Cardiac septum (tissue), 1 donor: ENCODE measurements at regions not wholly inside any gene's neighbourhood (a gene's known extent, or its start where the extent isn't known, plus 50 kb on each side); places are given as distances from the start of the nearest gene placed in this dataset.

Experiments used
- DNase-seq: peaks from one replicate; pipeline ENCODE4 v3.0.0-alpha.2; 2020; ENCODE audit warnings: low spot score
- intact Hi-C: fragments of 100-400 bp; cut with DNase I; formaldehyde crosslinking; loops from one replicate; pipeline ENCODE4 v1.14.0; 2022
- donor health status: DM: no; HTN: no; CAD: no.

- no peak for DNase-seq
- intact Hi-C loops, result no loop called here
Measured at GRCh38 chr13:91146601-91147000, 200.9 kb upstream of the MIR17HG start.

GRCh38 chr13:91148098-91148497 lies 199.4 kb upstream of the MIR17HG start:
- intact Hi-C loops, result no loop called here
- no peak for DNase-seq

- intact Hi-C loops, result no loop called here
- DNase-seq, result no peak
Measured at GRCh38 chr13:91151921-91152320, 195.6 kb upstream of the MIR17HG start.

DNA sequence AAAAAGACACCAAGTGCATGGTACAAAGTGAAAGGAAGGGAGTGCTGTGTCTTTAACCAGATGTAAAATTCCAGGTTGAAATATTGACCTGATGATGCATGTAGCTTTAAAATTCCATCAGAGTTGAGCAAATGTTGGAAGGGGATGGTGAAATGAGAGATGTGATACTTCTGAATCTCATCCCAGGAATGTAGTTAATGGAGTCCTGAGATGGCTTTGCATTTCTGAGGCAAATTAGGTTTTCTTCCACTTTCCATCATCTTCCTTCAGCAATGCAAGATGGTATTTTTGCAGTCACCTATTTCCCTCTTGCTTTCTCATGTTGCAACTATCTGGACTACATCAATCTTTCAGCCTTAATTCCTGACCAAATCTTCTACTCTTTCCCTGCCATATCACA lies 194.1 kb upstream of the MIR17HG start:
- no peak for DNase-seq
- intact Hi-C loops, result no loop called here

DNA sequence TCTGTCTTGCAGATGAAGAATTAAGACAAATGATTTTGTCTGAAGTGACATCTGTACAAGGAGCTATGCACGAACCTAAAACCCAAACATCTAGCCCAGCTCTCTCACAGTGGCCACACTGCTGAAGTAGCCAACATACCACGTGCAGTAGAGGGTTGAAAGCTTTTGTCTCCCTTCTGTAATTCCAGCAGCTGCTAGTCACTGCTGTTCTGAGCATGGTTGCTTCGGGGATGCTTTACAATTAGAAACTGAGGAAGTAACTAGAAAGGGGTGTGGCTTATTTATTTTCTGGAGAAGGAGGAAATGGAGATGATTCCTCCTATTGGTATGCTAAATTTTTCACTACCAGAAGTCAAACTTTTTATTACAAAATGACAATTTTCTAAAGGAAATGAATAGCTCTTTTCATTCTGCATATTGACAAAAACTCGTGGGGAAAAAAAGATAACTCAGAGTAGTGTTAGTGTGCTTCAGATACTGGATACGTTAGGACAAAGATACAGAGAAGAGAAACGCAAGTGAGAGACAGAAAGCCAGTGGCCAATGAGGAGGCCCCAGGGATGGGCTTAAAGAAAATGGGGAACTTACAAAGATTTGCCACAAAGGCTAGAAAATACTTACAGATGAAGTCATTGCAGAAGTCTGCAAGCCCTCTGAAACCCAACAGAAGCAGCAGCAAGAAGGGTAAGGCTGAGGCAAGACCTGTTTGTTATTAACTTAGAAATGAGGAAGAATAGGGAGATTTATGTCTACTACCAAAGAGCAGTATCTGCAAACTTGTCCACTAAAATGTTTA lies 192.7 kb upstream of the MIR17HG start:
- no peak for DNase-seq
- intact Hi-C loops, result no loop called here

DNA sequence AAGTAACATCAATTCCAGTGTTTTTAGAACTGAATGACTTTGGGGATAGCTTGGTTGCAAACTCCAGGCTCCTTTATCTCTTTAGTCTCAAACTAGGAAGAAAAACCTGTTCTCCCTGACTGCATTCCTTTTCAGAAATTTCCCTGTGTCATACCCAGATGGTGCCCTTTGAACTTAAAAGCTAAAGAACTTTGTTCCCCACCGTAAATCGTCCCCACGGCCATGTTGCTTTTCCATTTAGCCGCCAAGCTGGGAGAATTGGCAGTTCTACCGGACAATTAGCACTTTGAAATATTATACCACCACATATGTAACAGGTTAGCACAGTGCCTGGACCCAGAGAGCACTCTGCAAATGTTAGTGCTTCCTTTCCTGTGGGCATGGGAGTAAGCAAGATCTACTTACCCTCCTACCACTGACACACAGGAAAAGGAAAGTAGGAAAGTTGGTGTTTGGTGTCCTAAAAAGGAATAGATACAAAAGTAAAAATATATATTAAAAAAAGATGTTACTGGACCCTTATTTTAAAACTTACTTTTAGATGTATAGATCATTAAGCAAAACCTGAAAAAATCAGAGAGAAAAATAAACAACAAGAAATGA lies 191.9 kb upstream of the MIR17HG start:
- intact Hi-C loops, result no loop called here
- DNase-seq, result no peak

DNA sequence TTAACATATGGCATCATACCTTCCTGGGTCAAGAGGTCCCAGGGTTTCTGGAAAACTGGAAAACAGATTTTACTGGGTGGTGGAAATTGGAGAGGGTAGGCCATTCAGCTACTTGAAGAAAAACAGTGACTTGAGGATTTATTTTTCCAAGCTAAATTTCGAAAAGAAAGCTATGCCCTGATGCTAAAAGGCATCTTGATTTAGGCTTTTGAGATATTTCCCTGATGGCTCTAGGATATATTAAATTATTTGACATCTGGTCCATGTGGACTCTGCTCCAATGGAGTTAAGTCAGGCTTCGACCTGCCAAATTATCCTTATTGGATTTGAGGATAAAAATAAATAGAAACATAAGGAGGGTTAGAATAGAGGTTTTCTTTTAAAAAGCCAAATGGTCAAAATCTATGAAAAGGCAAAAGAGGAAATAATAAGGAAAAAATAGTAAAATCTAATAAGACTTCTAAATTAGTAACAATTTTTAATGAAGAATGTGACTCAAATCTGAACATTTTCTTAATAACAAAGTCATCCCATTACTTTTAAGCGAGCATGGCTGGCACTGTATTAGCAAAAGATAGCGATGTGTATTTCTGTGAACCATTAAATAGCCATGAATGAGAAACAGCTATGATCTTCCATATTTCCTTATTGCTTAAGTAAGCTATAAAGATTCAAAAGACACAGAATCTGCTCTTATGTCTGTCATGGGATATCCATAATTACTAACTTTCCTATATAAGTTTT lies 190.0 kb upstream of the MIR17HG start:
- intact Hi-C loops, result no loop called here
- no peak for DNase-seq

DNA sequence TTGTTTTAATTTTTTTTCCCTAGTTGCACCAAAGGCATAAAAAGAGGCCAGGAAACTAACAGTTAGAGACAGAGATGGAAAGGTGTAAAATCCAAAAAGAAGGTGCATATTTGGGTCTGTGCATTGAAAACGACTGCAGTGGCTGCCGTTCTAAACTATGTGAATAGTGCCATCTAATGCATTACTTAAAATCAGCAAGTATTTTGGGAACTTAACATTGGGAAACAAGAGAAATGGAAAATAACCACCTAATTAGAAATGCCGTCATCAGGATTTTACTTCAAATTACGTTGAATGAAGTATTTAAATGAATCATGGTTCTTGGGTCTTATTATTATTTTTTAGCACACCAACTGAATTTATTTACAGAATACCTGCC lies 189.5 kb upstream of the MIR17HG start:
- intact Hi-C loops, result no loop called here

GRCh38 chr13:91162180-91162579 lies 185.3 kb upstream of the MIR17HG start:
- intact Hi-C loops, result no loop called here
- DNase-seq, result no peak

More for the DNA sequence above, 189.5 kb upstream of the MIR17HG start:
- DNase-seq, result no peak

DNA sequence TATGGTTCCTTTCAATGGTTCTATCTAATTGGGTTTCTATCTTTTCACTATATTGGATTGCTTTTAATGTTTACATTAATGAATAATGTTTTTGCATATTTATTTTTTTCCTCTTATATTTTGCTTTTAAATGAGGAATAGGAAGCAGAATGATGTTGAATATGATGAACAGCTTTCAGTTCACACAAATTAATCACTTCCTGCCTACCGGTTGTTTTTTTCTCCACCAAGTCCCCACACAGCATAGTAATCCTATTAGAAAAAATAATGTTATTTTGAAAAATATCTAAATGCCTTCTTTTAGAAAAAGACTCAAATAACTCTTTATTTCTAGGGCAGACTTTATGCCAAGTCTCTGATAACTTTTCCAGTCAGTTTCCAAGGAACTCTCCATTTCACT lies 184.9 kb upstream of the MIR17HG start:
- intact Hi-C loops, result no loop called here
- no peak for DNase-seq

GRCh38 chr13:91165758-91166157 lies 181.7 kb upstream of the MIR17HG start:
- intact Hi-C loops, result no loop called here
- DNase-seq, result no peak

DNA sequence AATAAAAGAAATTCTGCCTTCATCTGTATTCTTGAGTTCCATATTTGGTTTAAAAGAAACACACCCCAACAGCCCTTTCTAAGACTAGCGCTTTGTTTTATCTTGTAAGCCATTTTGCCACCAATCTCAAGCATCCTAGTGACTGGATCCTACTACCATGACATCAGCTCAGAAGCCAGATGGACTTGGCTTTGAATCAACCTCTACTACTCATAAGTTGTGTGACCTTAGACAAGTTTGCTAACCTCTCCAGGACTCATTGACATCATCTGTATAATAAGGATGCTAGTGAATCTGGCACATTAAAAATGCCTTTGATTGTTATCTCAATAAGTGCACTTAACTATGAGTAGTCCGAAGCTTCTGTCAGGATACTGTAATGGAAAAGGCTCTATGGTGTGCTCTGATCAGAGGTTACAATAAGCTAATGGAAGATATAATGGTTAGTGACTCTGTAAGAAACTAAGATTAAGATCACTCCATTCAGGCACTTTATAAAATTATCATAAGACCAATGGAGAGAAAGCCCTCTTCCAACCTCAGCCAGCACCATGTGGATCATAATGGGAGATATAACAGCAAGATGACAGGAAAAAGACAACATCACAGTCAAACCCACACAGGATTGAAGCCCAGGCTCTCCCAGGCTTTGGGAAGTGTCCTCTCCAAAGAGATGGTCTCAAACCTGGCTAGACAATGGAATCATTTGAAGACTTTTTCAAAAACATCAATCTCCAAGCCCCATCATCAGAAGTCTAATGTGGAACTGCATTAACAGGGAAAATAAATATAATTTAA lies 180.6 kb upstream of the MIR17HG start:
- intact Hi-C loops, result no loop called here
- no peak for DNase-seq

DNA sequence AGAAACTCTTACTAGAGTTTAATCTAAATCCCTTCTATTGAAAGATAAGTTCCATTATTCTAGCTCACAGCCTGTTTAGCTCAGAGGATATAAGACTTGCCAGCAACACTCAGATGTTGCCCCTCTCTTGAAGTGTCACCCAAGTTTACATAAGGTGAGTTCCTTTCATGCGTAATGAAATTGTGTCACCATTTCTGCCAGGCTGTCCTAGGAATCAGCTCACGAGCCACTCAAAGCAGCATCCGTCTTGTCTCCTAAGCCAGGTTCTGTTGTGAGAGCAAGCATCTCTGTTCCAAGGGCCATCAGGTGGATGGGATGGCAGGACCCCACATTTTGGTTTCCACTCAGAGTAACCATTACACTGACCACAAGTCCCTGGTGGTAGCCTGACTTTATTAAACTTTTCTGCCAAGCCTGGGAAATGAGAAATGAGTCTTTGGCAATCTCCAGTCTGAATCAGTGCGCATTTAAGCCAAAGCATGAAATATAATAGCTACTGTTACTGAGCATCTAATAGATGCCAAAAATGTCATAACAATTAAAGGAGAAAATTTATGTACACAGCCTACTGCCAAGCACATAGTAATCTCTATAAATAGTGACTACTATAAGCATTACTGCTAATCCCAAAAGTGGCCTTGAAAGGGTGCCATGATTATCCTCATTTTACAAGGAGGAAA lies 179.6 kb upstream of the MIR17HG start:
- intact Hi-C loops, result no loop called here
- DNase-seq, result no peak

DNA sequence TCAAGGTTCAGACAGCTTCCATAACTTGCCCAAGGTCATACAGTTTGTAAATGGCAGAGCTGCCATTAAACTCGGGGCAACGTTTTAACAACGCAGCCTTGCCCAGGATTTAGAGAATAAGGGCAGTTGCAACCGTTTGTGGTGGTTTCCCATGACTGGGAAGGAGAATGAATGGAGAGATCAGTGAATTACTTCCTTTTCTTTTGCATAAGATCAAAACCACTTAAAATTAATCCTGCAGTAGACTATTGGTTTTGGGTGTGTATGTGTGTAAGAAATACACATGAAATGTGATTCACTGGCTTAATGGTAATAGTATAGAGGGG lies 179.1 kb upstream of the MIR17HG start:
- intact Hi-C loops, result no loop called here
- DNase-seq, result no peak

DNA sequence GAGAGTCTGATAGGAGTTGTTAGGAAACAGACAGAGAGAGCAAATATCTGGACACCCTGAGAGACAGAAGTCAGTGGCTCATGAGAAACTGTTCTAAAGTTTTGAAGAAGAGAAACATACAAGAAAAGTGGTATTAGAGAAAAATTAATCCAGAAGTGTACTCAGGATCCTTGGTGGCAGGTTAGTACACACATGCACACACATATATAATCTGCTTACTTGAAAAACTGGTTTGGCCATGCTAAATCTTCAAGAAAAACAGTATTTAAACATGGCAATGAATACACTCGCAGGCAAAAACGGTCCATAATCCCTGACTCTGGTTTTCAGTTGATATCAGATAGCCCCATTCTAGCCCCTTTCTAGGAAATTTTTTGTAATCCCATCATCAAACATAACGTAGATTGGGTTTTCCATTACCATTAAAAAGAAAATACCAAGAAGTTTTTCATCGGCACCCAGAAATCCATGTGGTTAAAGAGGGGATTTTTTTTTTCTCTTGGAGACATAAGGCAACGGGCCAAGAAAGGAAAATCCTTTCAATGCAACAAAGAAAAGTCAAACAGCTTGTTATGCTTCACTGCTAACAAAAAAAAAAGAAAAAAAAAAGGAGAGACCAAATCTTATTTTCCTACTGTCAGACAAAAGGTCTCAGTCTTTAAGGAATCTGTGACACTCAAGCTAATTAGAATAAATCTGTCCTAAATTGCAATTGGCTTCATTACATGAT lies 178.0 kb upstream of the MIR17HG start:
- intact Hi-C loops, result no loop called here
- DNase-seq, result no peak

DNA sequence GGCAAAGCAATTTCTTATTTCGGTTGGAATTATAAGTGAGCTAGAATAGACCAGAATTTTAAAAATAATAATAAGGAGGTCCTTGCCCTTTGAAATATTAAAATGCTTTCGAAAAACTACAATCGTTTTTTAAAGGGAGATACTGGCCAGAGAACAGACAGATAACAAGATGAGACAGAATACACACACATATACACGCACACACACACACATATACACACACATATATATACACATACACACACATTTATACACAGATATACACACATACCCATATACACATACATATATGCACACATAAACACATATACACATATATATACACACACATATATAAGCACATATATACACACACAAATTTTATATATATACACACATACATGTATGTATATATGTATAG lies 175.3 kb upstream of the MIR17HG start:
- intact Hi-C loops, result no loop called here
- DNase-seq, result no peak

DNA sequence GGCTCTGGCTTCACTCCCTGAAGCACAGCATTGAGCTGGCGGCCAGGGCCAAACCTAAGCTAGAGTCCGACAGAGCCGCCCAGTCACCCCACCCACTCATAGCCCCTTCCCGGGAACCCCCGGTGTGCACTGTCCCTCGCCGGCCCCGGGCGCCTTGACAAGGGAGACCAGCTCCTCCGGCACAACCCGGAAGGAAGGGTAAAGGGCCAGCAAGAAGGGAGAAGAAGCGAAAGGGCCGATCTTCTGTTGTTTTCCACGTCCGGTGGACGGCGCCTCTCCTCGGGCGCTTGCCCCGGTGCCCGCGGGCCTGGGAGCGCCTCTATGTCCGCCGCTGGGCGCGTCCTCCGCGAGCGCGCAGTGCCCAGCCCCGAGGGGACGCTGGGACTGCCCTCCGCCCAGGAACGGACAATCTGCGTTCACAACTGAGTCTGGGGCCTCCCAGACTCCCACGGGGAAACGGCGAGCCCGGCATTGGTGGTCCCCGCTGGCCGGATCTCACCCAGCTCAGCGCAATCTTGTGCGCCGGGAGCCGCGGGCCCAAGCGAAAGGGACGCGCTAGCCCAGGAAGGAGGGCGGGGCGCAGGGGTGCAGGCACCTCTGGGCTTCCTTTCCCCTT lies 172.5 kb upstream of the MIR17HG start:
- intact Hi-C loops, result no loop called here
- DNase-seq, result no peak

- no peak for DNase-seq
- intact Hi-C loops, result no loop called here
Measured at GRCh38 chr13:91178099-91178498, 169.4 kb upstream of the MIR17HG start.

- no peak for DNase-seq
- intact Hi-C loops, result no loop called here
Measured at GRCh38 chr13:91181892-91182291, 165.6 kb upstream of the MIR17HG start.
